H1 (cell line): ENCODE measurements at regions not wholly inside any gene's neighbourhood (a gene's known extent, or its start where the extent isn't known, plus 50 kb on each side); places are given as distances from the start of the nearest gene placed in this dataset.

Source experiments
- SIN3A ChIP-seq, 2 experiments: IDR thresholded peaks in 1 of 2; conservative IDR thresholded peaks in 1 of 2; 2 replicates each; pipeline ENCODE4 v1.6.1; 2011 to 2012; ENCODE audit warnings: low read length in 2 of 2, improper control_type of control experiment in 1 of 2, low read depth in 1 of 2, mild to moderate bottlenecking in 1 of 2

DNA sequence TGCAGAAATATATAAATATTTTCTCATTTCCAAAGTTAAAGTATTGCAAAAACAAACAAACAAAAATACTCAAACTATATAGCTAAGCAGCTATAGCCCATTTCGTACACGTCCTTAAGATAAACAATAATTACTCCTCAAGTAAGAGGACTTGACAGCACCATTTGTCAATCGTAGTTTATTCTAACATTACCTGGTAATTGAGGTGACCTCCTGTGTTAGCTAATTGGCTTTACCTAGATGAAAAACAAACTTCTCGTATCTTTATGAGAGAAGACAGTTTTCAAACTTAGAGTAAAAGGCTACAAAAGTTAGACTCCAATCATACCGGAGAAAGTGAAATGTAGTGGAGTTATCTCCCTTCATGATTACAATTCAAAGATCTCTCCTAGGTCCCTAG lies 1876.1 kb upstream of the PCDH20 start (continued):
- TF ChIP-seq SIN3A (conservative IDR thresholded peaks at IDR 0.05 in 1 of 2, IDR thresholded peaks at IDR 0.05 in 1 of 2; ENCODE audit: low read depth in 1 of 2, low read length in 2 of 2): no peak
